ENCODE measurements at regions not wholly inside any gene's neighbourhood (a gene's known extent, or its start where the extent isn't known, plus 50 kb on each side); places are given as distances from the start of the nearest gene placed in this dataset.

DNA sequence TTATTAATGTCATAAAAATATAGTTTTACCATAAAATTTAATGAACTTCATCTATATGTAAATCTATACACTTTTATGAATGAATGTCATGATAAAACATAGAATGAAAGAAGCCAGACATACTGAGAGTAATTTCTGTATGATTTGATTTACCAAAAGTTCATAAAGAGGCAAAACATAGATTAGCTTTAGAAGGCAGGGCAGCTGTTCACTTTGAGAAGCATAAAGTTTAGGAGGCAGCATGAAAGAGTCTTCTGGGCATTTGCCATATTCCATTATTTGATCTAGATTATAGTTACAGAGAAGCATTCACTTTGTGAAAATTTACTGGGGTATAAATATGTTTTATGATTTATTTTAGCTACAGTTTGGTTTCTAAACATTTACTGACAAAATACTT is 487.2 kb downstream of the ANKRD7 start:
- no peak for DNase-seq

- DNase-seq, result no peak
Measured at GRCh38 chr7:118713039-118713438, 488.5 kb downstream of the ANKRD7 start.

DNA sequence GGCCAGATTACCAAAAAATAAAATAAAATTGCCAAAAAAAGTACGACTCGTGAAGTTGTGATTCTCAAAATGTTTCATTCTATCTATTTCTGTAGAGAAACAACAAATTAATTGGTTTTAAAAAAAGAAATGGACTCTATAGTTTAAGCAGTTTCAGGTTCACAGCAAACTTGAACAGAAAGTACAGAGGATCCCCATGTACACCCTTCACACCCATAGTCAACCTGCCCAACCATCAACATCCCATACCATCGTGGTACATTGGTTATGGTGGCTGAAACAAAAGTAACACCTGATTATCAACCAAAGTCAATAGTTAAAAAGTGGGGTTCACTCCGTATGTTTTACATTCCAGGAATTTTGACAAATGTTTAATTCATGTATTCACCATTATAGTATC is 496.1 kb downstream of the ANKRD7 start:
- DNase-seq, result no peak

DNA sequence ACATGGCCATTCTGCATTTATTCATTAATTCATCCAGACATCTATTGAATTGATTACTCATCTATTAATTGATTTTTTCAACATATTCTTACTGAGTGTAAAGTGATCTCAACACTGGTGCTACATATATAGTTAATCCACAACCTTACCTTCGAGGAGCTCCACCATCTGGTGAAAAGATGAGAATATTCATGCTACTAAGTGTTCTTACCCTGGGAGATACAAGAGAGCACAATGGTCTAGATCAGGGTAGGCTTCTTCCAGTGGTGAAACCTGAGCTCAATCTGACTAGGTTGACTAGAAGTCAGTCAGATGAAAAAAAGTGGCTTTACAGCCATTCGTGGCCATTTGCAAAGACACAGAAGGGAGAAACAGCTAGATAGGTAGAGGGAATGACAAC is 507.4 kb downstream of the ANKRD7 start:
- DNase-seq, result no peak

DNA sequence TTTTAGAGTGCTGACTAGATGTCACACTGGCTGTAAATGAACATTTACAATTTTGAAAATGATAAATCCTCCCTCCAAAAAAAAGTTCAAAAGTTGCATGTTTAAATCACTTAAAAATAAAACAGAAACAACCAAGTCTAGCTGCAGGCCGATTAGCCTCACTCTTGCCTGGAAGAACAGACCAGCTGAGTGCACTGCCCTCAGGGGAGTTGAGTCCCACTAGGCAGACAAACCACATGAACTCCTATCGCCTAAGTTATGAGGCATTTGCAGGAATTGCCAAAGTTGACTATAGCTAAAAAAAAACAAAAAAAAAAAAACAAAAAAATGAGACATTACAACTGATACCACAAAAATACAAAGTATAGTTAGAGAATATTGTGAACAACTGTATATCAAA is 510.0 kb downstream of the ANKRD7 start:
- DNase-seq, result no peak

GRCh38 chr7:118735441-118735840 is 510.9 kb downstream of the ANKRD7 start:
- DNase-seq, result no peak

DNA sequence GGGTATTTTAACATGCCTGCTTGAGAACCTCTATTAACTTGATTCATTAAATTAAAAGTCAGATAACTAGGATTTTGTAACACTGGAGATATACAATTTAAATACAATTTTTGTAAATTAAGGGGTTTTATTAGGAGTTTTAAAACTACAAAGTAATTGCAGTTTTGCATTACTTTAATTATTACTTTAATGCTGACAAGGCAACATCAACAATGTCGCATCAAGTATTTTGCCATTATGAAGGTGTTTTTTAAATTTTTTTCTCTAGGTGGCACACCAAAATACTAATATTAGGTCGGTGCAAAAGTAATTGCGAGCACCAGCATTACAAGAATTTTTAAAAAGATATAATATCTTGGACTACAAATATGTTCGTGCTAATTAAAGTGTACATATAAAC is 513.4 kb downstream of the ANKRD7 start:
- DNase-seq, result no peak

GRCh38 chr7:118745927-118746326 is 521.4 kb downstream of the ANKRD7 start:
- DNase-seq, result no peak

- no peak for DNase-seq
Measured at GRCh38 chr7:118747473-118747872, 523.0 kb downstream of the ANKRD7 start.

- no peak for DNase-seq
Measured at GRCh38 chr7:118753479-118753878, 529.0 kb downstream of the ANKRD7 start.

GRCh38 chr7:118754608-118755007 is 530.1 kb downstream of the ANKRD7 start:
- no peak for DNase-seq

DNA sequence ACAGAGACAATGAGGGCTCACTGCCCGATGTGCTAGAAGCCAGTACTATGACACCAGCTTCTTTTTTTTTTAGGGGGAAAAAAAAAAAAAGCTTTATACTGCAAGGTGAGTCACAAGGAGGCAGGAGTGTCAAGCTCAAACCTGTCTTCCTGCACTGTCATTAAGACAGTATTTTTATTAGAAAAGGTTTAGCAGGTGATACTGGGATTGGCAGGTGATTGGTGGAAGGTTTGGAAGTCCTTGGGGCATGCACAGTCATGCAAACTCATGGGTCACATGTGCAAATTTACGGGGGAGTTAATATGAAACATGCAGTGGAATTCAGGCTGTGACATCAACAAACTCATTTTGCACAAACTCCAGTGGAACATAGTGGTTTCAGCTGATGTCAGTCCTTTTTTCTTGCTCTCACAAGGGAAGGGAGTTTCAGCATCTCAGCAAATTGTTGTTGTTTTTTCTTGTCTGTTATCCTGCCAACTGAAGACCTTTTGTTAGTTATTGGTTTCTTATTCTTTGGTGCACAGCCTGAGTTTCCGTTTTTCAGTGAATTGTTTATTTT is 530.6 kb downstream of the ANKRD7 start:
- no peak for DNase-seq

DNA sequence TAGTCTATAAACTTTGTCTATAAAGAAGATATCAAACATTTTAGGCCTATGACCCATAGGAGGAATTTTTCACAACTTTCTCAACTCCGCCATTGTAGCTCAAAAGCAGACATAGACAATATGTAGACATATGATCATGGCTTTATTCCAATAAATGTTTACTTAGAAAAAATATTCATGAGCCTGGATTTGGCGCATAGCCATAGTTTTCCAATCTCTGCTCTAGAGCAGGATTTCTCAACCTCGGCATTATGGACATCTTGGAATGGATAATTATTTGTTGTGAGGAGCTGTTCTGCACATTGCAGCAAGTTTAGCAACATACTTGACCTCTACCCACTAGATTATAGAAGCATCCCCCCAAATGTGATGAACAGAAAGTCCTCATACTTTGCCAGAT is 532.6 kb downstream of the ANKRD7 start:
- no peak for DNase-seq

DNA sequence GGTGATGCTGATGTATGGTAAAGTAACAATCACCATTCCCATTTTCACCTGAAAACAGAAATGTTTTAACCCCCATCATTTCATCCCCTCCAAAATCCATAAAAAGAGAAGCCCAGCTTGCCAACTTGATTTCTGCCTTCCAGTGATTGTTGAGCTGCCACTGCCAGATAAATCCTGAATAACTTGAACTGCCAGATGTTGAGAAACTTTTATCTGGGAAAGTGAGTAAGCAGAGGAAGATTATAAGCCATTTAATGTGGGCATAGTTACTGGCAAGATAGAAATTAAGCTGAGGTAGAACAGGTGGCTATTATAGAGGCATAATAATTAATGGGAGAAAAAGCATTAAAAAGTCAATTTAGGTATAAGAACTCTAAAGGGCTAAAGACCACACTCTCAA is 534.1 kb downstream of the ANKRD7 start:
- no peak for DNase-seq

DNA sequence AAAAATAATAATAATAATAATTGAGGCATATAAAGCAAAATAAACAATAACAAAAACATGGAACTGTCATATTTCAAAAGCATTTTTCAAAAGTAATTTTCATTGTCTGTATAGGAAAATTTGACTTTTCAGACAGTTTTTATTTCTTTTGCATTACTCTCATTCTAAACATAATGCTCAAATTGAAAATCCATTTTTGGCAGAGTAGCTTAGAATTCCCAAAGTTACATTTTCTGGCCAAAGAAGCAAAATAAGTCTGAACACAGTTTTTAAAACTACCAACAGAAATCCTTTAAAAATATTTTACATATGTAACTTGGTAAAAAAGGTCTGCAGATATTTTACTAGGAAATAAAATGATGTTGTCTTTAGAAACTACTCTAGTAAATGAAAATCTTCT is 535.4 kb downstream of the ANKRD7 start:
- DNase-seq, result no peak

GRCh38 chr7:118762451-118762850 is 537.9 kb downstream of the ANKRD7 start:
- no peak for DNase-seq

GRCh38 chr7:118764221-118764620 is 539.7 kb downstream of the ANKRD7 start:
- no peak for DNase-seq

GRCh38 chr7:118771672-118772071 is 547.2 kb downstream of the ANKRD7 start:
- no peak for DNase-seq

GRCh38 chr7:118777308-118777707 is 552.8 kb downstream of the ANKRD7 start:
- DNase-seq, result no peak

- no peak for DNase-seq
Measured at GRCh38 chr7:118792682-118793081, 568.2 kb downstream of the ANKRD7 start.

GRCh38 chr7:118793582-118793981 is 569.1 kb downstream of the ANKRD7 start:
- no peak for DNase-seq

DNA sequence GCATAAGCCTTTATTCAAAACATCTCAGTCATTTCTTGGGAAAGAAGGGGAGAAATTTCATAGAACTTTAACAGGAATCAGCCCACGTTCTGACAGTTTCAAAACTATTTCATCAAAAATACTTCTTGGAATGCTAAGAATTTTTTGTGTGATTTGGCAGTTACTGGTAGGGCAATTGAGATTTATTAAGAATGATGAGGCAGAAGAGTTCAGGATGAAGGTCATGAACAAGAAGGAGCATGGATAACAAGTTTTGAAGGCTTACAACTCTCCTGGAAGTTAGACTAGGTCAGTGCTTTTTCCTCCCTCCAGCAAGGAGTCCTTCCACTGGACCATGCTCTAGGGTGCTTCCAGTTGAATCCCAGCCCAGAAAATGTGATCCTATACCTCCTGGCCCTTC is 569.9 kb downstream of the ANKRD7 start:
- no peak for DNase-seq

DNA sequence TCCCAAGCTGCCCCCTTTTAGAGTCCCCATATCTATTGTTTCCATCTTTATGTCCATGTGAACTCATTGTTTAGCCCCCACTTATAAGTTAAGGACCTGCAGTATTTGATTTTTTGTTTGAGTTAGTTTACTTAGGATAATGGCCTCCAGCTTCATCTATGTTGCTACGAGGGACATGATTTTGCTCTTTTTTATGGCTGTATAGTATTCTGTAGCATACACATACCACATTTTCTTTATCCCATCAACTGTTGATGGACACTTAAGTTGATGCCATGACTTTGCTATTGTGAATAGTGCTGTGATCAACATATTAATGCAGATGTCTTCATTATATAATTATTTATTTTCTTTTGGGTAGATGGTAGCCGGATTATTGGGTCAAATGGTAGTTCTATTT is 576.9 kb downstream of the ANKRD7 start:
- no peak for DNase-seq

DNA sequence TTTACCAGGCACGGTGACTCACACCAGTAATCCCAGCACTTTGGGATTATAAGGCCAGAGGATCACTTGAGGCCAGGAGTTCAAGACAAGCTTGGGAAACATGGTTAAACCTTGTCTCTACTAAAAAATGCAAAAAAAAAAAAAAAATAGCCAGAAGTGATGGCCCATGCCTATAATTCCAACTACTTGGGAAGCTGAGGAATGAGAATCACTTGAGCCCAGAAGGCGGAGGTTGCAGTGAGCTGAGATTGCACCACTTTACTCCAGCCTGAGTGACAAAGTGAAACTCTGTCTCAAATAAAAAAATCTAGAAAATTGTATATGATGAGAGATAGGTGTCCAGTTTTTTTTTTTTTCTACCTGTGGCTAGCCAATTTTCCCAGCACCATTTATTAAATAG is 578.2 kb downstream of the ANKRD7 start:
- no peak for DNase-seq

DNA sequence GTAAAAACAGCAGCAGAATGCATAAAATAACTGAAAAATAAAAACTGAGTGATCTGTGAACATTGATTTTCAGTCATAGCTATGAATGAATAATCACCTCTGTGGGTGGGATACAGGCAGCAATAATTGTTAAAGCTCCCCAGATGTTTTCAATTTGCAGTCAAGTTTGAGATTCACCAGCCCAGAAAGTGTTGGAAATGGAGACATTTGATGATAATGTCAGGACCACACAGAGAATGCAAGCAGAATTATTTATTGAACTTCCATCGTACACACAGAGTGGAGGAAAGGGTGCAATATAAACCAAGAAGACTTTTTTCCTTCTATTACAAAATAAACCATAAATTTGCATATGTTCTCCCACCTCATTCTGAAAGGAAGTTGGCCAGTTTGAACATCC is 601.7 kb downstream of the ANKRD7 start:
- no peak for DNase-seq

DNA sequence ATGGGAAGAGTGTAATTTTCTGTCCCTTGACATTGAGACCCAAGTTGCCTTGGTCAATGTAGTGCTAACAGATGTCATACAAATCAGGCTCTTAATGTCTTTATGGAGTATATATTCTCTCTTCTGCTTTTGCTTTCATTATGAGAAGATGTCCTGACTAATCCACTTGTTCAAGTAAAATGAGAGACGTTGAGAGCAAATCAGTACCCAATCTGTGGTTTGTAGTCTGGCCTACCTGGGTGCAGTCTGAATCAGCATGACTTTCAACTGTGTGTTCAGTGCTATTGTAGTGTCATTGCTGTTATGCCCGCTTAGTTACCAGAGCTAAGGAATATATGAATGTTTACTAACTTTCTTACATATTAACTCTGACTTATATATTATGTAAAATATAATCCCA is 612.4 kb downstream of the ANKRD7 start:
- DNase-seq, result no peak

All from COR-L47 (cell line).